ENCODE measurements at regions not wholly inside any gene's neighbourhood (a gene's known extent, or its start where the extent isn't known, plus 50 kb on each side); places are given as distances from the start of the nearest gene placed in this dataset.

DNA sequence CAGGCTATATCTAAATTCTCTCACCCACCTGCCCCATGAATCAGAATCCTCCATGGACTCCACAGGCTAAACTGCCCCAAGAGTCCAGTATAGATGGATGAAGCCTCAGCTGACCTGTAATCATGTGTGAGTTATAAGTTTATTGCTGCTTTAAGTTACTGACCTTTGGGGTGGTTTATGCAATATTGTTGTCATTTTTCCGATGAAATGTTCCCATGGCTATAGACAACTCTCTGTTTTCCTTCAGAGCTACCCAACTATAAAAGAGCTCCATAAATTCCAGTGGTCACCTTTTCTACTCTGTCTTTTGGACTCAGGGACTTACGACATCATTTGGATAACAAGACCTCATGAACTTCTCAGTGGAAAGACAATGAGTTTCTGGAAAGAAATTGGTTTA is 212.1 kb downstream of the BMP2 start:
- TF ChIP-seq, protein P1, sequence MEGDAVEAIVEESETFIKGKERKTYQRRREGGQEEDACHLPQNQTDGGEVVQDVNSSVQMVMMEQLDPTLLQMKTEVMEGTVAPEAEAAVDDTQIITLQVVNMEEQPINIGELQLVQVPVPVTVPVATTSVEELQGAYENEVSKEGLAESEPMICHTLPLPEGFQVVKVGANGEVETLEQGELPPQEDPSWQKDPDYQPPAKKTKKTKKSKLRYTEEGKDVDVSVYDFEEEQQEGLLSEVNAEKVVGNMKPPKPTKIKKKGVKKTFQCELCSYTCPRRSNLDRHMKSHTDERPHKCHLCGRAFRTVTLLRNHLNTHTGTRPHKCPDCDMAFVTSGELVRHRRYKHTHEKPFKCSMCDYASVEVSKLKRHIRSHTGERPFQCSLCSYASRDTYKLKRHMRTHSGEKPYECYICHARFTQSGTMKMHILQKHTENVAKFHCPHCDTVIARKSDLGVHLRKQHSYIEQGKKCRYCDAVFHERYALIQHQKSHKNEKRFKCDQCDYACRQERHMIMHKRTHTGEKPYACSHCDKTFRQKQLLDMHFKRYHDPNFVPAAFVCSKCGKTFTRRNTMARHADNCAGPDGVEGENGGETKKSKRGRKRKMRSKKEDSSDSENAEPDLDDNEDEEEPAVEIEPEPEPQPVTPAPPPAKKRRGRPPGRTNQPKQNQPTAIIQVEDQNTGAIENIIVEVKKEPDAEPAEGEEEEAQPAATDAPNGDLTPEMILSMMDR (conservative IDR thresholded peaks at IDR 0.05; ENCODE audit: low read length): no peak
- no peak for TF ChIP-seq EZH2phosphoT487 (IDR thresholded peaks at IDR 0.05; ENCODE audit: borderline replicate concordance)
